Prostate gland (tissue), 2 donors: ENCODE measurements at regions not wholly inside any gene's neighbourhood (a gene's known extent, or its start where the extent isn't known, plus 50 kb on each side); places are given as distances from the start of the nearest gene placed in this dataset.
"Not testable (repeated sequence)": the region's sequence is repeated elsewhere in the genome, so short reads cannot be mapped to it uniquely, and the experiment has no call there.

Experiments used
- DNase-seq: peaks from one replicate; pipeline ENCODE4 v3.0.0-alpha.2; 2019; ENCODE audit warnings: low spot score
- H3K27ac ChIP-seq, 2 donors: fragments of 200-600 bp; sonication (generic); 2 replicates each; pipeline ENCODE4 v1.5.1; 2017 to 2019
- H3K27me3 ChIP-seq: fragments of 200-600 bp; sonication (generic); replicated peaks from 2 replicates; pipeline ENCODE4 v1.5.1; 2019; ENCODE audit not compliant: insufficient read depth
- H3K36me3 ChIP-seq, 2 donors: fragments of 200-600 bp; sonication (generic); 1 replicate in 1 of 2; 2 replicates in 1 of 2; pipeline versions ENCODE4 v1.5.1 to v1.8.1; 2017 to 2019
- H3K4me1 ChIP-seq: fragments of 200-600 bp; sonication (generic); replicated peaks from 2 replicates; pipeline ENCODE4 v1.5.1; 2019
- H3K4me3 ChIP-seq, 2 donors: fragments of 200-600 bp; sonication (generic); 2 replicates each; pipeline ENCODE4 v1.5.1; 2017 to 2019
- H3K9me3 ChIP-seq: fragments of 200-600 bp; sonication (generic); 2 replicates; pipeline ENCODE4 v1.5.1; 2017
- CTCF ChIP-seq, 4 experiments: fragments of 200-600 bp in 2 of 4; fragments of 450-650 bp in 2 of 4; sonication (generic) in 2 of 4; IDR thresholded peaks; 1 replicate in 3 of 4; 2 replicates in 1 of 4; pipeline ENCODE4 v1.5.1; 2016 to 2019; ENCODE audit warnings: antibody characterized with exemption in 4 of 4, mild to moderate bottlenecking in 2 of 4, moderate library complexity in 2 of 4
- POLR2A ChIP-seq: fragments of 450-650 bp; IDR thresholded peaks from one replicate; pipeline ENCODE4 v1.6.1; 2016; ENCODE audit warnings: antibody characterized with exemption, mild to moderate bottlenecking
- POLR2AphosphoS5 ChIP-seq: sonication (generic); formaldehyde crosslinking; IDR thresholded peaks from one replicate; pipeline ENCODE4 v1.6.1; 2017; ENCODE audit warnings: antibody characterized with exemption
- WGBS: methylation state at CpG from one replicate; pipeline ENCODE4 v1.1.5; 2018; 5-methylcytosine and 5-hydroxymethylcytosine counted together
- intact Hi-C: fragments of 100-400 bp; cut with DNase I; formaldehyde crosslinking; loops from one replicate; pipeline ENCODE4 v1.14.2; 2022

GRCh38 chr1:29756085-29756484, 519.8 kb downstream of the PTPRU start:
- H3K9me3 ChIP-seq: no peaks in the 10 kb centered on the region
- WGBS: 51% methylated on average over 5 of the region's 5 CpGs
- H3K36me3 ChIP-seq: no peaks in the 10 kb centered on the region

DNA sequence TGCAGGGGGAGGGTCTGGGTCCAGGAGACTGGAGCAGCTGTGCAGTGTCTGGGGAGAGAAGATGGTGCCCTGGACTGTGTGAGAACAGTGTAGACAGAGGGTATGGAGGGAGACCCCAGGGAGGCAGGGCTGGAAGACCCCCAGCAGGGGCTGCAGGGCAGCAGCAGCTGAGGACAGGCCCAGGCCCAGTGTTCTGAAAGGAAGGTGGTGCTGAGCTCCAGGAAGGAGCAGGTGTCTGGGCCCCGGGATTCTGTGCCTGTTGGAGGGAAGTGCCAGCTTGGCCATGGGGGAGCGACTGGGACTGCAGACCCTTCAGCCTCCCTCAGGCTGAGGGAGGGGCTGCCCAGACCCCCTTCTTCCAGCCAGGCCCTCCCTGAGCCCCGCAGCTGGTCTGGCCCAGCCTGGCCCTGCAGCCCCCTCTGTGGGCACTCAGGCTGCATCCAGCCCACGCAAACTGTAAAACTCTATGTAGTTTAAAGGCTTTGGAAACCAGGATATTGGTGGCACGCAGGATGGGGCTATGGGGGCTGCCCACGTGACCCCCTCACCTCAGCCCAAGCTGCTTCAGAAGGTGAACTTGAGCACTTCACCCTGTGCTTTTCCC, 519.2 kb downstream of the PTPRU start:
- DNase-seq, H3K27ac ChIP-seq, H3K4me3 ChIP-seq, H3K4me1 ChIP-seq, H3K9me3 ChIP-seq, intact Hi-C loops, H3K36me3 ChIP-seq, H3K27me3 ChIP-seq: not testable (repeated sequence)
- WGBS: 80% methylated on average over 6 of the region's 6 CpGs

More at GRCh38 chr1:29756085-29756484, 519.8 kb downstream of the PTPRU start:
- no peak overlapping the region for H3K4me3 ChIP-seq
- no peak for TF ChIP-seq POLR2AphosphoS5
- H3K4me1 ChIP-seq: no peaks in the 10 kb centered on the region
- H3K27ac ChIP-seq: no peak overlapping the region
- H3K27me3 ChIP-seq: peaks cover 4% of the 10 kb centered on the region
- intact Hi-C loops: no loop called here
- DNase-seq: no peak

DNA sequence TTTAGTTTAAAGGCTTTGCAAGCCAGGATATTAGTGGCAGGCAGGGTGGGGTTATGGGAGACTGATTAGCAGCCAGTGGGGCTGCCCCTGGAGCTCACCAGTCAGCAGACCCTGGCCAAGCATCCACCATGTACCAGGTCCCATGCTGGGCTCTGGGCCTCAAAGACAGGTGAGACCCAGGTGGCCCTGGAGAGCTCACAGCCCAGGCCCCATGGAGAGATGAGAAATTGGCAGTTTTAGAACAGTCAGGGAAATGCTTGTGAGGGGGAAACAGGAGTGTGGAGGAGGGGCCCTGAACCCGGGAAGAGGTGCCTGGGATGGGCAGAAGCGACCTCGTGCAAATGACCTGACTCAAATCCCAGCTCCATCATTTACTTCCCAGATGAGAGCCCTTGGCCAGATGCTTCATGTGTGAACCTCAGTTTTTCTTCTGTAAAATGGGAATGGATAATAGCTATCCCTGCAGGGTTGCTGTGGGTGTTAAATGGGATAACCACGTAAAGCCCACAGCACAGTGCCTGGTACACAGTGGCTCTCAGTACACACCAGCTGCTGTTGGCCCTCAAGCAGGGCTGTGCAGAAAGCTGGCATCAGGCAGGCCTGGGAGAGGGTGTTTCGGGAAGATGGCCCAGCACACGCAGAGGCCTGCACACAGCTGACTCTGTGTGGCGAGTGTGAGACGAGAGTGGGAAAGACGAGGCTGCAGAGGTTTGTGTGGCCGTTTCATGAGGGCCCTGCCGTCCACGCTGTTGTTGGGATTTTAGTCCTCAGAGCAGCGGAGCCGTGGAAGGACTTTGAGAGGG, 518.5 kb downstream of the PTPRU start:
- H3K36me3 ChIP-seq: no peaks in the 10 kb centered on the region
- H3K4me3 ChIP-seq: no peak overlapping the region
- WGBS: 77% methylated on average over 14 of the region's 14 CpGs
- H3K27ac ChIP-seq: no peak overlapping the region
- DNase-seq: no peak
- H3K27me3 ChIP-seq: peaks cover 3% of the 10 kb centered on the region
- intact Hi-C loops: no loop called here
- H3K4me1 ChIP-seq: no peaks in the 10 kb centered on the region
- H3K9me3 ChIP-seq: no peaks in the 10 kb centered on the region
- TF ChIP-seq POLR2A (no peak), CTCF (IDR thresholded peaks at IDR 0.05) (no peak), POLR2AphosphoS5 (no peak)

DNA sequence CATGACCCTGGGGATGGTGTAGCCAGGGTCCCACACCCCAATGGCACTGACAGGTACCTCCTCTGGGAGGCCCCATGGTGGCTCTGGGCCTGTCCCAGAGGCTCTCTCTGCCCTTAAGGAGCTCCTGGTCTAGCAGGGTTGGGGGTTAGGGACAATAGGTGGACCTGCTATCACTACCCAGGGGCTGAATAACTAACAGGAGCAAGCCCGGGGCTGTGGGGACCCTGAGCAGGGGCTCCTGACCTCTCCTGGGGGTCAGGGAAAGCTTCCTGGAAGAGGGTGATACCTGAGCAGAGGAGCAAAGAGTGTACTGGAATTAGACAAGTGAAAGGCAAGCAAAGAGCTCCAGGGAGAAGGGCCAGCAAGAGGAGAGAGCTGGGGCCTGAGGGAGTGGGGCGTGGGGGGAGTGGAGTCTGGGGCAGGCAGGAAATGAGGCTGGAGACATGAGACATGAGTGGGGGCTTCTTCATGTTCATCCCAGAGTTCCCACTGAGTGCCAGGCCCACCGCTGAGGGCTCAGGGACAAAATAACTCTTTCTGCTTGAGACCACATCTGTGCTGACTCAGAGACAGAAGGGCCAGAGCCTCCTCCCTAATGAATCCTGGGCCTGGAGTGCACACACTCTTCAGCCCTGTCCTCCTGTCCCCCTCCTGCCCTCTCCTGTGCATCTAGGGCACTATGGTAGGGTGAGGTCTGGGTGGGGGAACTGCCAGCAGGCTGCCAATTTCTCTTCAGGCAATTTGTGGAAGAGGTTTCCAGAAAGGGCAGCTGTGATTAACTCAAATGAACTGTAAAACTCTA, 517.6 kb downstream of the PTPRU start:
- Histone ChIP-seq H3K9me3 (no peaks in the 10 kb centered on the region), H3K36me3 (no peaks in the 10 kb centered on the region), H3K27ac (no peak overlapping the region), H3K4me1 (no peaks in the 10 kb centered on the region), H3K27me3 (peaks cover 3% of the 10 kb centered on the region), H3K4me3 (no peak overlapping the region)
- TF ChIP-seq POLR2AphosphoS5: no peak
- no peak for TF ChIP-seq CTCF (IDR thresholded peaks at IDR 0.05)
- TF ChIP-seq POLR2A: no peak
- intact Hi-C loops: no loop called here
- 62% methylated on average over 3 of the region's 3 CpGs for WGBS
- DNase-seq: no peak

GRCh38 chr1:29753244-29753643, 516.9 kb downstream of the PTPRU start:
- WGBS: 57% methylated on average over 1 of the region's 1 CpG
- DNase-seq: no peak
- intact Hi-C loops: no loop called here

More at GRCh38 chr1:29753244-29753643, 516.9 kb downstream of the PTPRU start:
- Histone ChIP-seq H3K4me1 (no peaks in the 10 kb centered on the region), H3K27ac (no peak overlapping the region), H3K4me3 (no peak overlapping the region), H3K9me3 (no peaks in the 10 kb centered on the region), H3K27me3 (peaks cover 3% of the 10 kb centered on the region), H3K36me3 (no peaks in the 10 kb centered on the region)
- TF ChIP-seq POLR2A (no peak), POLR2AphosphoS5 (no peak), CTCF (IDR thresholded peaks at IDR 0.05) (no peak)
